PC-9 (cell line): ENCODE measurements at regions not wholly inside any gene's neighbourhood (a gene's known extent, or its start where the extent isn't known, plus 50 kb on each side); places are given as distances from the start of the nearest gene placed in this dataset.
"Not testable (repeated sequence)": the region's sequence is repeated elsewhere in the genome, so short reads cannot be mapped to it uniquely, and the experiment has no call there.

Experiments used
- BruUV-seq: library from RNA; stranded (reverse); fragments of 400-500 nt; replicated peaks from 2 replicates; lab custom pipeline; 2021; lab: Mats Ljungman, UMichigan
- CTCF ChIA-PET: fragments of 300-600 bp; sonication (Branson Sonifier 250); formaldehyde crosslinking; loops from one replicate; lab custom pipeline; 2022; ENCODE audit warnings: antibody characterized with exemption; lab: Charles Lee
- POLR2A ChIA-PET: fragments of 300-600 bp; sonication (Branson Sonifier 250); formaldehyde crosslinking; loops from one replicate; lab custom pipeline; 2022; ENCODE audit warnings: antibody characterized with exemption; ENCODE audit not compliant: unreplicated experiment; lab: Charles Lee
- DNase-seq, 2 experiments: peaks; one replicate each; pipeline versions ENCODE4 v3.0.0 to v3.0.0-alpha.2; 2015 to 2022; ENCODE audit warnings: mixed read lengths in 1 of 2
- H2AFZ ChIP-seq: fragments of 200-600 bp; sonication (generic); 2 replicates; pipeline ENCODE4 v1.8.1; 2017; ENCODE audit warnings: antibody characterized with exemption
- H3F3A ChIP-seq: fragments of 200-600 bp; sonication (generic); 2 replicates; pipeline ENCODE4 v1.8.1; 2017; ENCODE audit warnings: antibody characterized with exemption, mild to moderate bottlenecking, low read depth; ENCODE audit not compliant: insufficient read depth
- H3K27ac ChIP-seq: fragments of 200-600 bp; sonication (generic); 2 replicates; pipeline ENCODE4 v1.6.1; 2016; ENCODE audit warnings: mixed run types
- H3K27me3 ChIP-seq: fragments of 200-600 bp; sonication (generic); 2 replicates; pipeline ENCODE4 v1.6.1; 2016; ENCODE audit warnings: low read depth, mixed run types; ENCODE audit not compliant: insufficient read depth
- H3K36me3 ChIP-seq: fragments of 200-600 bp; sonication (generic); 2 replicates; pipeline ENCODE4 v1.6.1; 2016; ENCODE audit warnings: low read depth, mixed run types
- H3K4me1 ChIP-seq: fragments of 200-600 bp; sonication (generic); replicated peaks from 2 replicates; pipeline ENCODE4 v1.6.1; 2016; ENCODE audit warnings: mixed run types; ENCODE audit not compliant: insufficient read depth
- H3K4me2 ChIP-seq: fragments of 200-600 bp; sonication (generic); 2 replicates; pipeline ENCODE4 v1.6.1; 2017; ENCODE audit warnings: mixed run types
- H3K4me3 ChIP-seq: fragments of 200-600 bp; sonication (generic); 2 replicates; pipeline ENCODE4 v1.6.1; 2016; ENCODE audit warnings: mixed run types
- H3K79me2 ChIP-seq: fragments of 200-600 bp; sonication (generic); 2 replicates; pipeline ENCODE4 v1.6.1; 2017; ENCODE audit warnings: low read depth, mixed run types
- H3K9me2 ChIP-seq: fragments of 200-600 bp; sonication (generic); 2 replicates; pipeline ENCODE4 v1.8.1; 2017; ENCODE audit warnings: mild to moderate bottlenecking; ENCODE audit not compliant: insufficient read depth
- H3K9me3 ChIP-seq: fragments of 200-600 bp; sonication (generic); 2 replicates; pipeline ENCODE4 v1.8.1; 2016; ENCODE audit warnings: low read depth; ENCODE audit not compliant: insufficient read depth
- H4K20me1 ChIP-seq: fragments of 200-600 bp; sonication (generic); 2 replicates; pipeline ENCODE4 v1.8.1; 2017; ENCODE audit not compliant: insufficient read depth
- EZH2 ChIP-seq: fragments of 200-600 bp; sonication (generic); IDR thresholded peaks from 2 replicates; pipeline ENCODE4 v1.8.0; 2017; ENCODE audit warnings: antibody characterized with exemption, low read depth
- intact Hi-C: fragments of 100-400 bp; cut with micrococcal nuclease; formaldehyde crosslinking; loops from one replicate; pipeline ENCODE4 v1.10.0; 2022; ENCODE audit not compliant: unreplicated experiment
- TF ChIP-seq, protein P1 (sequence below): fragments of 200-600 bp; sonication (generic); conservative IDR thresholded peaks from 2 replicates; pipeline ENCODE4 v1.6.1; 2017; ENCODE audit warnings: mixed run types, antibody characterized with exemption, mild to moderate bottlenecking, moderate library complexity

DNA sequence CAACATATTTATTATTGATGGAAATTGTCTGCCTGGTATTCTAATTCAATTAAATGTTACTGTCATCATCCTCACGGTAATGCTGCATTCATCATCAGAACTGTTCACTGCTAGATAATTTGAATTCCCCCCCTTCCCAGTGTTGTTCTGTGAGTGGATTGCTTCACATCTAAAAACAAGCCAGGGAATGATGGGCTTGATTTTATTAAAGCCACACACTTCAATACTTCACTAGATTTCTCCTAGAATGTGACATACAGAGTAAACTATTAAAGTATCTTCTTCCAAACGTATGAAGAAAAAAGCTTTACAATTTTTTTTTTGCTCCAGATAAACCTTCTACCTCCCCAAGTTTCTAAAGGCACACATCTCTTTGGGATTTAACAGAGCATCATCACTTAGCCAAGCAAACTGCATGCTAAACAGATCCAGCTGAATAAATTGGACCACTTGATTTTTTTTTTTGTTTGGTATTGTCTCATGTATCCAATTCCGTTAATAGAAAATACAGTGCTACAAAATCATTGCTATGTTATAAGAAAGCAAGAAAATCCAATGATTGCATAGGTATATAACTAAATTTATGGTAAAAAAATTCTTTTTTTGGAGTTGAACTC is 692.4 kb downstream of the MTRR start:
- BruUV-seq = no TSS peak
- no peaks in the 10 kb centered on the region for H3K79me2 ChIP-seq
- ChIA-PET POLR2A (no interaction called here), CTCF (no interaction called here)
- no peaks in the 10 kb centered on the region for H3K9me2 ChIP-seq
- DNase-seq = no peak
- no peak overlapping the region for H3K4me3 ChIP-seq
- peaks cover 9% of the 10 kb centered on the region; the same call in 1 of the 2 replicates for H3K27me3 ChIP-seq
- H3K4me1 ChIP-seq = no peaks in the 10 kb centered on the region
- no peaks in the 10 kb centered on the region for H3F3A ChIP-seq
- H2AFZ ChIP-seq = no peak overlapping the region
- H3K9me3 ChIP-seq = no peaks in the 10 kb centered on the region
- TF ChIP-seq EZH2 = no peak
- TF ChIP-seq, protein P1, sequence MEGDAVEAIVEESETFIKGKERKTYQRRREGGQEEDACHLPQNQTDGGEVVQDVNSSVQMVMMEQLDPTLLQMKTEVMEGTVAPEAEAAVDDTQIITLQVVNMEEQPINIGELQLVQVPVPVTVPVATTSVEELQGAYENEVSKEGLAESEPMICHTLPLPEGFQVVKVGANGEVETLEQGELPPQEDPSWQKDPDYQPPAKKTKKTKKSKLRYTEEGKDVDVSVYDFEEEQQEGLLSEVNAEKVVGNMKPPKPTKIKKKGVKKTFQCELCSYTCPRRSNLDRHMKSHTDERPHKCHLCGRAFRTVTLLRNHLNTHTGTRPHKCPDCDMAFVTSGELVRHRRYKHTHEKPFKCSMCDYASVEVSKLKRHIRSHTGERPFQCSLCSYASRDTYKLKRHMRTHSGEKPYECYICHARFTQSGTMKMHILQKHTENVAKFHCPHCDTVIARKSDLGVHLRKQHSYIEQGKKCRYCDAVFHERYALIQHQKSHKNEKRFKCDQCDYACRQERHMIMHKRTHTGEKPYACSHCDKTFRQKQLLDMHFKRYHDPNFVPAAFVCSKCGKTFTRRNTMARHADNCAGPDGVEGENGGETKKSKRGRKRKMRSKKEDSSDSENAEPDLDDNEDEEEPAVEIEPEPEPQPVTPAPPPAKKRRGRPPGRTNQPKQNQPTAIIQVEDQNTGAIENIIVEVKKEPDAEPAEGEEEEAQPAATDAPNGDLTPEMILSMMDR = no peak
- H3K4me2 ChIP-seq = no peak overlapping the region
- no peak overlapping the region for H3K27ac ChIP-seq
- intact Hi-C loops = no loop called here
- H4K20me1 ChIP-seq = no peaks in the 10 kb centered on the region
- H3K36me3 ChIP-seq = no peaks in the 10 kb centered on the region

DNA sequence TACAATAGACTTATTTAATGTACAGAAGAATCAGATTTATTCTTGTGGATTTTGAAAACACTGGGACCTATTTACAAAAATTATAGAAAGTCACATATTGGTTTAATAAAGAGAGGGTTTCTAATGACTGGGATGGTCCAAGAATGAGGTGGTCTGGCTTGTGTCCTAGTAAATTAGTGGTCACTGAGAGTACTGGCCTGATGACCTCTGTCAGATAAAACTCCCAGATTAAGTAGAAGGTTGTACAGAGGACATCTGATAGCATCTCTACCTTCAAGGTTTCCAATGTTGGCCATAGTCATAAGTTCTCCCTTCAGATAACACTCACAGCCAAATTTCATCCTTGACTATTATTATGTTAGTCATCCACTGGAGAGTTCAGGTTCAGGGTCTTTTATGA is 692.9 kb downstream of the MTRR start:
- Histone ChIP-seq H3K27me3 (peaks cover 9% of the 10 kb centered on the region; the same call in 1 of the 2 replicates), H3K4me2 (no peak overlapping the region), H3K79me2 (no peaks in the 10 kb centered on the region), H3K4me3 (no peak overlapping the region), H3K4me1 (no peaks in the 10 kb centered on the region), H3K27ac (no peak overlapping the region), H2AFZ (no peak overlapping the region), H3K36me3 (no peaks in the 10 kb centered on the region), H3K9me3 (no peaks in the 10 kb centered on the region), H3F3A (no peaks in the 10 kb centered on the region), H4K20me1 (no peaks in the 10 kb centered on the region), H3K9me2 (no peaks in the 10 kb centered on the region)
- ChIA-PET POLR2A (no interaction called here), CTCF (no interaction called here)
- TF ChIP-seq, protein P1 = no peak
- no peak for TF ChIP-seq EZH2
- intact Hi-C loops = no loop called here
- no peak for DNase-seq
- no TSS peak for BruUV-seq

DNA sequence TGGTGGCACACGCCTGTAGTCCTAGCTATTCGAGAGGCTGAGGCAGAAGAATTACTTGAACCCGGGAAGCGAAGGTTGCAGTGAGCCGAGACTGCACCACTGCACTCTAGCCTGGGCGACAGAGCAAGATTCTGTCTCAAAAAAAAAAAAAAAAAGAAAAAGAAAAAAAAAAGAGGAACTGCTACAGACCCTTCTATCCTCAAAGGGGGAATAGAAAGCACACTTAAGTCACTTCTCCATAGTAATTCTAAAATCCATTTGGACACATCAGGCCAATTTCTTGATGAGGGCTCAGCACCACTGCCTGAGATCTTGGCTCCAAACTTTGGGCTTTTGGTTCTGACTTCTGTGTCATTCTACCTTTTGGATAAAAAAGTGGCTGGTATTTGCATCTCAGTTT is 694.6 kb downstream of the MTRR start:
- H3K4me1 ChIP-seq, CTCF ChIA-PET, H3K9me3 ChIP-seq, H2AFZ ChIP-seq, POLR2A ChIA-PET, H3K79me2 ChIP-seq, H4K20me1 ChIP-seq, intact Hi-C loops, DNase-seq, H3K9me2 ChIP-seq, H3K4me3 ChIP-seq, H3K36me3 ChIP-seq, H3K27ac ChIP-seq, BruUV-seq, H3F3A ChIP-seq, H3K4me2 ChIP-seq: not testable (repeated sequence)
- H3K27me3 ChIP-seq = peaks cover 15% of the 10 kb centered on the region; the same call in 1 of the 2 replicates

DNA sequence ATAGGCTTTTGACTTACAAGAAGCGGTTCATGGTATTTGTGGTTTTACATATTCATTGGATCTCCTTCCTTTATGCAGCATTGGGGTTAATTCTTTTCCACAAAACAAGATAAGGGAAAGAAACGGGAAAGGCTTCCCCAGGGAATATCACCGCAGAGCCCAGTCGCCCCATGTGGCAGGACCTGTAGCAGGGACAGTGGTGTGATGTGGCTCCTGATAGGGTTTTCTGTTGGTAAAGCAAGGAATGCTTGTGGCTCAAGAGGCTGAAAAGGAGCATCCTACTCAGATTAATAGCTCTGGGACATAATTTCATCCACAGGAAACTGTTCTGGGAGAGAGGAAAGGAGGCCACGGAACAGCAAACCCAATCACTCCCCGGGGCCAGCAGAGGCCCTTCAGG is 699.9 kb downstream of the MTRR start:
- no peaks in the 10 kb centered on the region for H3K79me2 ChIP-seq
- CTCF ChIA-PET = no interaction called here
- H4K20me1 ChIP-seq = no peaks in the 10 kb centered on the region
- no peaks in the 10 kb centered on the region for H3K4me1 ChIP-seq
- H3K4me3 ChIP-seq = no peak overlapping the region
- no peak overlapping the region for H3K4me2 ChIP-seq
- no peak for DNase-seq
- peaks cover 55% of the 10 kb centered on the region for H3K27me3 ChIP-seq
- H3K9me3 ChIP-seq = no peaks in the 10 kb centered on the region
- POLR2A ChIA-PET = no interaction called here
- no peak for TF ChIP-seq EZH2
- TF ChIP-seq, protein P1 = no peak
- H3K36me3 ChIP-seq = no peaks in the 10 kb centered on the region
- no peaks in the 10 kb centered on the region for H3F3A ChIP-seq
- no peaks in the 10 kb centered on the region for H3K9me2 ChIP-seq
- BruUV-seq = no TSS peak
- H2AFZ ChIP-seq = no peak overlapping the region
- no peak overlapping the region for H3K27ac ChIP-seq
- intact Hi-C loops = no loop called here
